MM.1S (cell line): ENCODE measurements at regions not wholly inside any gene's neighbourhood (a gene's known extent, or its start where the extent isn't known, plus 50 kb on each side); places are given as distances from the start of the nearest gene placed in this dataset.

Experiments used
- EZH2 ChIP-seq: fragments of 300-600 bp; sonication (generic); optimal IDR thresholded peaks from 2 replicates; pipeline ENCODE3; 2017; ENCODE audit warnings: low read depth, mild to moderate bottlenecking, antibody characterized with exemption, low read length, mixed read lengths
- EZH2phosphoT487 ChIP-seq: fragments of 300-600 bp; sonication (generic); IDR thresholded peaks from 2 replicates; pipeline ENCODE4 v1.6.1; 2018; ENCODE audit warnings: antibody characterized with exemption, low read length
- TF ChIP-seq, protein P1 (sequence below): fragments of 300-600 bp; sonication (generic); IDR thresholded peaks from 2 replicates; pipeline ENCODE4 v1.5.1; 2016; ENCODE audit warnings: antibody characterized with exemption, low read length, mixed read lengths

- TF ChIP-seq, protein P1, sequence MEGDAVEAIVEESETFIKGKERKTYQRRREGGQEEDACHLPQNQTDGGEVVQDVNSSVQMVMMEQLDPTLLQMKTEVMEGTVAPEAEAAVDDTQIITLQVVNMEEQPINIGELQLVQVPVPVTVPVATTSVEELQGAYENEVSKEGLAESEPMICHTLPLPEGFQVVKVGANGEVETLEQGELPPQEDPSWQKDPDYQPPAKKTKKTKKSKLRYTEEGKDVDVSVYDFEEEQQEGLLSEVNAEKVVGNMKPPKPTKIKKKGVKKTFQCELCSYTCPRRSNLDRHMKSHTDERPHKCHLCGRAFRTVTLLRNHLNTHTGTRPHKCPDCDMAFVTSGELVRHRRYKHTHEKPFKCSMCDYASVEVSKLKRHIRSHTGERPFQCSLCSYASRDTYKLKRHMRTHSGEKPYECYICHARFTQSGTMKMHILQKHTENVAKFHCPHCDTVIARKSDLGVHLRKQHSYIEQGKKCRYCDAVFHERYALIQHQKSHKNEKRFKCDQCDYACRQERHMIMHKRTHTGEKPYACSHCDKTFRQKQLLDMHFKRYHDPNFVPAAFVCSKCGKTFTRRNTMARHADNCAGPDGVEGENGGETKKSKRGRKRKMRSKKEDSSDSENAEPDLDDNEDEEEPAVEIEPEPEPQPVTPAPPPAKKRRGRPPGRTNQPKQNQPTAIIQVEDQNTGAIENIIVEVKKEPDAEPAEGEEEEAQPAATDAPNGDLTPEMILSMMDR = no peak
- TF ChIP-seq EZH2phosphoT487 = no peak
- no peak for TF ChIP-seq EZH2
Observed at GRCh38 chr4:156116991-156117390, 163.3 kb upstream of the CTSO start.
